BE2C (cell line): ENCODE measurements at regions not wholly inside any gene's neighbourhood (a gene's known extent, or its start where the extent isn't known, plus 50 kb on each side); places are given as distances from the start of the nearest gene placed in this dataset.

Experiments used
- DNase-seq: peaks from one replicate; pipeline ENCODE4 v3.0.0-alpha.2; 2020
- H3K27me3 ChIP-seq: fragments of 250-450 bp; sonication (Bioruptor Pico); 2 replicates; pipeline ENCODE4 v1.5.1; 2020; ENCODE audit warnings: mild to moderate bottlenecking
- H3K36me3 ChIP-seq: fragments of 250-450 bp; sonication (Bioruptor Pico); 2 replicates; pipeline ENCODE4 v1.5.1; 2020; ENCODE audit warnings: mild to moderate bottlenecking
- H3K4me1 ChIP-seq: fragments of 250-450 bp; sonication (Bioruptor Pico); 2 replicates; pipeline ENCODE4 v1.5.1; 2020
- H3K4me3 ChIP-seq: 2 replicates; pipeline ENCODE4 v1.5.1; 2011; ENCODE audit warnings: low read depth, low read length
- H3K9me3 ChIP-seq: fragments of 250-450 bp; sonication (Bioruptor Pico); 2 replicates; pipeline ENCODE4 v1.5.1; 2020
- TF ChIP-seq, protein P1 (sequence below): IDR thresholded peaks from 2 replicates; pipeline ENCODE4 v1.5.1; 2012; ENCODE audit warnings: mild to moderate bottlenecking, low read depth, low read length

GRCh38 chr2:74735009-74735408 is 81.0 kb downstream of the SEMA4F start:
- no peaks in the 10 kb centered on the region for H3K27me3 ChIP-seq
- H3K4me1 ChIP-seq = no peaks in the 10 kb centered on the region
- no peaks in the 10 kb centered on the region for H3K9me3 ChIP-seq
- no peak for DNase-seq
- H3K4me3 ChIP-seq = no peak overlapping the region
- TF ChIP-seq, protein P1, sequence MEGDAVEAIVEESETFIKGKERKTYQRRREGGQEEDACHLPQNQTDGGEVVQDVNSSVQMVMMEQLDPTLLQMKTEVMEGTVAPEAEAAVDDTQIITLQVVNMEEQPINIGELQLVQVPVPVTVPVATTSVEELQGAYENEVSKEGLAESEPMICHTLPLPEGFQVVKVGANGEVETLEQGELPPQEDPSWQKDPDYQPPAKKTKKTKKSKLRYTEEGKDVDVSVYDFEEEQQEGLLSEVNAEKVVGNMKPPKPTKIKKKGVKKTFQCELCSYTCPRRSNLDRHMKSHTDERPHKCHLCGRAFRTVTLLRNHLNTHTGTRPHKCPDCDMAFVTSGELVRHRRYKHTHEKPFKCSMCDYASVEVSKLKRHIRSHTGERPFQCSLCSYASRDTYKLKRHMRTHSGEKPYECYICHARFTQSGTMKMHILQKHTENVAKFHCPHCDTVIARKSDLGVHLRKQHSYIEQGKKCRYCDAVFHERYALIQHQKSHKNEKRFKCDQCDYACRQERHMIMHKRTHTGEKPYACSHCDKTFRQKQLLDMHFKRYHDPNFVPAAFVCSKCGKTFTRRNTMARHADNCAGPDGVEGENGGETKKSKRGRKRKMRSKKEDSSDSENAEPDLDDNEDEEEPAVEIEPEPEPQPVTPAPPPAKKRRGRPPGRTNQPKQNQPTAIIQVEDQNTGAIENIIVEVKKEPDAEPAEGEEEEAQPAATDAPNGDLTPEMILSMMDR = no peak
- H3K36me3 ChIP-seq = no peaks in the 10 kb centered on the region

DNA sequence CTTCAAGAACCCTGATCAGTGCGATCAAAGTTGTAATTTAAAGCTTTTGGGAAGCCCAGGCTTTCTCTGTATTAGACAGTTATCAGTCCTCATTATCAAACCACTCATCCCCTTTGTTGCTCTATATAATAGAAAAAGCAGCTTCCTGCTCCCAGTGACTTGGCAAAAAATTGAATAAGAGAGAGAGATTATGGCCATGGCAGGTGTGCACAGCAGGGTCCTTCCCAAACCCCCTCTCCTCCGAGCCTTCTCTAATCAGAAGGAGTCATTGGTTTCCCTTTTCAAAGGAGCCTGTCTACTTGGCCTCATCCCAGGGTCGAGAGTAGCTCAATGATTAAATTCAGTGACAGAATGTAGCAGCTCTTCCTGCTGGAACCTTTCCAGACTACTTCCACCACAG is 81.5 kb downstream of the SEMA4F start:
- Histone ChIP-seq H3K27me3 (no peaks in the 10 kb centered on the region), H3K4me3 (peak overlapping the region; percentile 1; the same call in 1 of the 2 replicates), H3K4me1 (peaks cover 3% of the 10 kb centered on the region), H3K36me3 (no peaks in the 10 kb centered on the region), H3K9me3 (no peaks in the 10 kb centered on the region)
- TF ChIP-seq, protein P1 = no peak
- DNase-seq = peak; percentile 55

GRCh38 chr2:74736589-74736988 is 82.5 kb downstream of the SEMA4F start:
- Histone ChIP-seq H3K4me3 (no peak overlapping the region), H3K4me1 (peaks cover 12% of the 10 kb centered on the region), H3K27me3 (no peaks in the 10 kb centered on the region), H3K9me3 (no peaks in the 10 kb centered on the region), H3K36me3 (no peaks in the 10 kb centered on the region)
- TF ChIP-seq, protein P1 = no peak
- no peak for DNase-seq

GRCh38 chr2:74738586-74738985 is 84.5 kb downstream of the SEMA4F start:
- Histone ChIP-seq H3K9me3 (no peaks in the 10 kb centered on the region), H3K4me3 (no peak overlapping the region), H3K4me1 (peaks cover 12% of the 10 kb centered on the region), H3K36me3 (no peaks in the 10 kb centered on the region), H3K27me3 (no peaks in the 10 kb centered on the region)
- DNase-seq = no peak
- TF ChIP-seq, protein P1 = no peak

DNA sequence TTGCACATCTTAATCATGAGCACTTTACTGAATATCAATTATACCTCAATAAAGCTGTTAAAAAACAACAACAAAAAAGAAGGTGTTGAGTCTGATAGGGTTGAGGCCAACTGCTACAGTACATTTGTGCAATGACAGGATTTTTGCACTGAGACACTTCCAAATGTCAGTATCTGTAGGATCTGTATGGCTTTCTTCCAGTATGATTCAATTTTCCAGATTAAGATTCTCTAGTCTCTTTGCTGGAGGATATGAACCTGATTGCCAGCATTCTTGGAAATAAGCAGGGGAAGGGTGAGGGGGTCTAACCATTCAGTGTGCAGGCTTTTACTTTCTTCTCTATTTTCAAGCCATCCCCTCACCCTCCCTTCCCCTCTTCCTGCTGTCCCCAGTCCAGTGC is 85.1 kb downstream of the SEMA4F start:
- TF ChIP-seq, protein P1 = no peak
- no peak for DNase-seq
- peaks cover 12% of the 10 kb centered on the region for H3K4me1 ChIP-seq
- H3K4me3 ChIP-seq = no peak overlapping the region
- H3K9me3 ChIP-seq = no peaks in the 10 kb centered on the region
- H3K27me3 ChIP-seq = no peaks in the 10 kb centered on the region
- H3K36me3 ChIP-seq = no peaks in the 10 kb centered on the region

DNA sequence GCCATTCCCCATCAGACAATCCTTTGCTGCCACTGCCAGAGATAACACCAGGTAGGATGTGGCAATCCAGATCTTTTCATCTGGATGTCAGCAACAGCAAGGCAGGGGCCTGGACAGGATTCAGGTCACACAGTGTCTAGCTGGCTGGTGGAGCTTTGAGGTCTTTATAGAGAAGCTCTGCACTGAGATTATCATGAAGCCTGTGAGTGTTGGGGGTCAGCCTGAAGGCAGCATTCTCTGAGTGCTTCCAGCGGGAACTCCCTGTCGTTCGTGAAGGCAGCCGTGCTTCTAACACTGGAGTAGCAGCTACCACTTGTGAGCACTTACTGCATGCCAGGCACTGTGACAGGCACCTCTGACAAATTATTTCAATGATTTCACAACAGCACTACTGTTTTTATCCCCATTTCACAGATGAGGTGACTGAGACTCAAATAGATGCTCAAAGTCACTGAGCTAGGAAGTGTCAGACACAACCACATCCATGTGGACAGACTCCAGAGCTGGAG is 85.7 kb downstream of the SEMA4F start:
- H3K9me3 ChIP-seq = no peaks in the 10 kb centered on the region
- H3K36me3 ChIP-seq = no peaks in the 10 kb centered on the region
- peaks cover 12% of the 10 kb centered on the region for H3K4me1 ChIP-seq
- TF ChIP-seq, protein P1 = no peak
- H3K27me3 ChIP-seq = no peaks in the 10 kb centered on the region
- H3K4me3 ChIP-seq = no peak overlapping the region
- no peak for DNase-seq
